Caki2 (cell line): ENCODE measurements at regions not wholly inside any gene's neighbourhood (a gene's known extent, or its start where the extent isn't known, plus 50 kb on each side); places are given as distances from the start of the nearest gene placed in this dataset.

ENCODE experiments used
- DNase-seq: peaks from one replicate; pipeline ENCODE4 v3.0.0-alpha.2; 2015; ENCODE audit warnings: low read depth
- in situ Hi-C: cut with HindIII; loops from 2 replicates; pipeline ENCODE4 v1.10.0; 2016; ENCODE audit warnings: low sequenced_read_pairs, low pct_unique_long_range_greater_than_20kb, mixed read lengths

DNA sequence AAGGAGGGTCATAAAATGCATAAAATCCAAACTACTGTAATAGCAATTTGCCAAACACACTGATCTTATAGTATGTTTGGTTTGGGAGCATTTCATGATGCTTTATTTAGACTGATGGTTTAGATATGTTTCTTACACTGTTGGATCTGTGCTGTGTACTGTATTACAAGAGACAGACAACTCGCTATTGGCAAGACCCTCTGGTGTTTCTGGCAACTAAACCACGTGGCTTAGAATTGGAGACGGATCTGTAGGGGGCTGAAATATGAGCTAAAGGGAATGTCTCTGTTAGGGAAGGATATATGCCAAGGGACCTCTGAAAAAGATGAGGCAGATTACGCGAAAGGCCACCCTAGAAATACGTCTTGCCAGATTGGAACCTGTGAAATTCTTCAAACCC is 208.7 kb downstream of the BARX2 start:
- no peak for DNase-seq
- in situ Hi-C loops, result no loop called here

DNA sequence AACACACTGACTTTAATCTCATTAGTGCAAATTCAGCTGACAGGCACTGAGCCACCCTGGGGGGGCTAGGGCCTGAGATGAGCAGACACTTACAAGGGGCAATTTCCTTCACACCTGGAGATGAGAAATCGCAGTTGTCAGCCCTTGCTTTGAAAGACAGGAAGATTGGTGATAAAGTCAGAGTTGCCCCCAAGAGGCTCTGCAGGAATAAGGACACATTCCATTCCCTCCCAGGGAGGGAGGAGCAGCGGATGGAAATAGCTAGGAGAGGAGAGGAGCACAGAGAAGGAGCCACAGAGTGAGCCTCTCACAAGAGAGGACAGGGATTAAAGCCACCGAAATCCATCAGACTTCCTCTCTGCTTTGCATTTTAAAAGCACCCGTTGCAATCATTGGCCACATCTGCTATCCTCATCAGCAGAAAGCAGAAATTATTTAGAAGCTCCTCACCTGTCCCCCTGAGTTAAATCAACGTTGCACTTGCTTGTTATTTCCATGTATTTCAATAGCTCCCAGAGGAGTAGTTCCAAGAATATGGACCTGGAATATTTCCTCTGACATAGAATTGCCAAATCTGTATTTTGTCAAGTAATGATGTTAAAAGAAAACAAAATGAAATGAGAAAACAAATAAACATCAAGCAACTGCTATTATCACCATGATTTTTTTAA is 213.7 kb downstream of the BARX2 start:
- in situ Hi-C loops, result no loop called here
- no peak for DNase-seq

- in situ Hi-C loops, result no loop called here
- DNase-seq, result no peak
Observed at GRCh38 chr11:129590030-129590752, 214.5 kb downstream of the BARX2 start.

DNA sequence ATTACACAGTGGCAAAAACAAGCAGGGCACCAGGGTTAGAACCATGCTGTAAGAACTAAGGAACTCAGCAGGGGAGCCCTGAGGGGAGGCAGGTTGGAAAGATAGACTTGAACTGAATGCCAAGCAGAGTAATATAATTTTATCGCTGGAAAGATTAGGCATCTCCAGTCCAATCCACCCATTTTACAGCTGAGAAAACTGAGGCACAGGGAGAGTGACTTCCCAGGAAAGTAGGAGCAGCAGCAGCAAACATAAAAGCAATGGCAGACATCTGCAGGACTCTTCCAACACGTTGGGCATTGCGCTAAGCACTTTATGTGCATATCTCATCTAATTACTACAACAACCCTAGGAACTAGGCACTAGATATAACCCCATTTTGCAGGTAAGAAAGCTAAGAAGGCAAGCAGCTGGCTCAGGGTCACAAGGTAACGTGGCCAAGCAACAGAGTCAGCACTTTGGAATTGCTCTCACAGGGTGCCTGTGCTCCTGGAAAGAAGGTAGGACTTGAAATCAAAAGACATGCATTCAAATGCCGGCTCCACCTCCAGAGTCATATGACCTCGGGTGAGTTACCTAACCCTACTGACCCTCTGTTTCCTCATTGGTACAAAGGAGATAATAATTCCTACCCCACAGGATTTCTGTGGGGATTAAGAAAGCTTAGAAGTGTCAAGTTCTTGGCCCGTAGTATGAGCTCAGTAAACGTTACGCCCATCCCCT is 215.3 kb downstream of the BARX2 start:
- no peak for DNase-seq
- in situ Hi-C loops, result no loop called here

GRCh38 chr11:129591527-129591926 is 215.9 kb downstream of the BARX2 start:
- no peak for DNase-seq
- in situ Hi-C loops, result no loop called here

GRCh38 chr11:129592191-129592590 is 216.5 kb downstream of the BARX2 start:
- in situ Hi-C loops, result no loop called here
- DNase-seq, result no peak

- no peak for DNase-seq
- in situ Hi-C loops, result no loop called here
Observed at GRCh38 chr11:129593098-129593497, 217.4 kb downstream of the BARX2 start.

DNA sequence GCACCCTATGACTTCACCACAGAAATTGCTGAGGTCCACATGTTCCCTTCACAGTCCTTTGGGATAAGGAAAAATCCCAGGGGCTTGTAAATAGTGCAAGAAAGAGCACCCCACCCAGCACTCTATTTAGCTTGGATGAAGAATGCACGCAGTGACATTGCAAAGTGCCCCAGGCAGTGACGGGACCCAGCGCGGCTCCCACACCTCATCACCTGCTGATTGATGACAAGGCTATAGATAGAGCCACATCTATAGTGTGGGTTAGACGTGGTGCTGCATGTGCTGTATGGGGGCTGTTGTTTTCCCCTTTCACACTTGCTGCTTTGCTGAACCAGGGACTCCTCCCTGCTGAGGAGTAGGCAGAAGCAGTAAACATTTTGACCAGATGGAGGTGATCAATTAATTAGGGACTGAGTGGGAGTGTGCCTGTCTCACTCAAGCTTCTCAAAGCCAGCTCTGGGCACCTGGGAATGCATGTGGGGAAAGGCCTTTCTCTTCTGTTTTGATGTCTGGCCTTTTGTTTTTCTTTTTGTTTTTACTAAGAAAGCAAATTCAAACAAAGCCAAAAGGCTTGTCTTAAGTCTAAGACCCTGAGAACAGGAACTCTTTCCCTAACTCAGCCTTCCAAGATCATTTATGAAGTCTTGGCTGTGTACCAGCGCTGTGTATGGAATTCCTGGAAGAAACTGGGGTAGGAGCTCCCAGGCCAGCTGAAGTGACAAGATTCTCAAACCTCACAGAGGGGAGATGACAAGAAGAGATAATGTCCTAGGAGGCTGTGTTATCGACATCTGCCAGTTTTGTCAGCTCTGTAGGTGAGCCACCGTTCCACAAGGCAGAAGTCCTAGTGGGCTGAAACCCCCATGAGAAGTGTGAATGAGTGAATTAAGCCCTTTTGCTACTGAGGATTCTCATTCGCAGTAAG is 219.7 kb downstream of the BARX2 start:
- no peak for DNase-seq
- in situ Hi-C loops, result no loop called here

- in situ Hi-C loops, result no loop called here
- no peak for DNase-seq
Observed at GRCh38 chr11:129596351-129596750, 219.3 kb upstream of the TMEM45B start.

DNA sequence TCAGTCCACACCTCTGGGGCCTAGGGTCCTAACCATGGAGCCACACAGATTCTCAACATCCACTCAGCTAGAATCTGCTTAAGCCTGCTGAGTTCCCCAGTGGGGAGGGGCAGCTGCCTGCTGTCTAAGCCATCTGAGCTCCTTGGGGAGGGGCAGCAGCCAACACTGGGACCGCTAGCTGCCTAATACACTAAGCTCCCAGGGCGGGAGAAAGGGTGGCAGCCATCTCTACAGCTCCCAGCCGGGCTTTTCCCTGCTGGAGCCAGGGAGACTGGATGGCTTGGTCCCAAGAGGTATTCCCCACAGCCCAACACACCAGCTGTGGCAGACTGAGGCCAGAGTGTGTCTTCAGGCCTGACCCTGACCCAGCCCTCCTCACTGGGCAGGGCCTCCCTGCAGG is 217.3 kb upstream of the TMEM45B start:
- DNase-seq, result no peak

DNA sequence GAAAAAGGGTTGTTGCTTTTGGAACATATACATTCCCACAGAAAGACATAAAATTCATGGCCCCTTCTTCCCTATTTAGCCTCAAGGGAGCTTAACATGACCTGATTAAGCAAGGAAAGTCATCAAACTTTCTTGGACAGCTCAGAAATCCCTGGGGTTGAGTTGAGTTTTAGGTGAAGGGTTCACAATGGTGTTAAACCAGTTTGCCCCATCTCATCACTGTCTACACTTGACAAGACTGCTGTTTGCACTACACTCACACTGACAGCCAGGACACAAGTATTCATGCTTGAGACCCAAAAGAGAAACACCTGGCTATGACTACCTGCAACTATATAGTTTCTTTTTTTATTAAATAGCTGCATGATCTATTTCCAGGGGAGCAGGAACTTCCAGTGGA is 209.8 kb upstream of the TMEM45B start:
- DNase-seq, result no peak
- in situ Hi-C loops, result no loop called here

More for the DNA sequence above, 217.3 kb upstream of the TMEM45B start:
- in situ Hi-C loops, result no loop called here

- in situ Hi-C loops, result no loop called here
- DNase-seq, result no peak
Observed at GRCh38 chr11:129608711-129609110, 206.9 kb upstream of the TMEM45B start.

DNA sequence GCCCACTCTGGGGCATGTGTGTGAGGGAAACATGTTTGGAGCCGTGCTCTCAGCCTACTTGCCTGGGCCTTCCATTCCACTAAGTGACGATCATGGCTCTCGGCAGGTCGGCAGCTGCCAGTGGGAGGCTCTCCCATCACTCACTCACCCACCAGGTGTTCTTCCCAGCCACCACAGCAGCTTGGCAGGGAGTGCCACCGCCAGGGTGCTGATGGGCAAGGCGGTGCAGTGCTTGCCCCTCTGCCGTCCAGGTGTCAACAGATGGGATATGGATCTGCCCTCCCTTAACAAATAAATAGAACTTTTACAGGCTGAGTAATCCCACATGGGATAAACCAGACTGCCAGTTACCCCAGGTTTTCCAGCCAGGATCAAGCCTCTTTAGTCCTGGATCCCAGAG is 205.5 kb upstream of the TMEM45B start:
- no peak for DNase-seq
- in situ Hi-C loops, result no loop called here

DNA sequence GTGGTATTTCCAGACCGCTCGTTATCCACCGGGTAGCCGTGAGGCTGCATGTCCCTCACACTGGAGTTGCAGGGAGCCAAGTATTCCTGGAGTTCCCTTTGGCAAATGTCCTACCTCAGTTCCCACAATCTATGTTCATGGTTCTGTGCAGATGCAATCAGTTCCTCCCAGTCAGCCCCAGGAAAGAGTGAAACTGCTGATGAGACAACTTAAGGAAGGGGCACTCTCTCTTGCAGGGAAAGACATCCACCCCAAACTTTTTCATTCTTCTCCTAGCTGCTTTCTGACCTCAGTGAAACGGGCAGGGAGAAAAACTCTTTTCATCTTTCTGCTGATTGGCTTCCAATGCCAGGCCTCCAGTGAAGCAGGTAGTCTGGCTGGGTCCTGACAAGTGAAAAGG is 205.1 kb upstream of the TMEM45B start:
- DNase-seq, result no peak
- in situ Hi-C loops, result no loop called here

- DNase-seq, result peak; percentile 8
Observed at GRCh38 chr11:129611661-129612446, 203.8 kb upstream of the TMEM45B start.

DNA sequence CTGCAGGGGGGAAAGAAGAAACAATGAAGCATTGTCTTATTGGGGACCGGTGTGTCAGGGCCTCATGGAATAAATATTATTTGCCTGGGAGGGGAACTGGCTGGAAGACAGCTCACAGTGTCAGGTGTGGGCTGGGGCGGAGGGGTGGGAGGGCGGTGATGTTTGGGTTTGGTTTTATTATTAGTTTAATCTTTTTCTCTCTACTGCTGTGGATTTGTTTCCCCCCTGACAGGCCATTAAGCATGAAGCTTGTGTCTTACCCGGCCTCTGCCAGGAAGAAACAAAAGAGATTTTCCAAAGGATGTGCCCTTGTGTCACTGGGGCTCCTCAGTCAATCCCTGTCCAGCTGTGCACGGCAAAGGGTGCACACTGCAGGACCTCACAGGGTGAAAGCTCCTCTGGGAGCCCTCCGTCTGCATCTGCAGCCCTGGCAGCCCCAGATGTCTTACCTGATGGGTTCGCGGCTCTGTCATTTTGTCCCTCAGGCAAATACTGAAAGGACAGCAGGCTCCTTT is 203.1 kb upstream of the TMEM45B start:
- in situ Hi-C loops, result no loop called here
- no peak for DNase-seq

More at GRCh38 chr11:129611661-129612446, 203.8 kb upstream of the TMEM45B start:
- in situ Hi-C loops, result no loop called here

- in situ Hi-C loops, result no loop called here
- DNase-seq, result no peak
Observed at GRCh38 chr11:129613071-129613470, 202.6 kb upstream of the TMEM45B start.
